Type B pancreatic cell (in vitro differentiated cells): ENCODE measurements at regions not wholly inside any gene's neighbourhood (a gene's known extent, or its start where the extent isn't known, plus 50 kb on each side); places are given as distances from the start of the nearest gene placed in this dataset.

ENCODE experiments used
- DNase-seq: peaks from one replicate; pipeline ENCODE4 v3.0.0; 2021; ENCODE audit warnings: mixed read lengths; ENCODE audit not compliant: unreplicated experiment; ENCODE audit errors: extremely low spot score
- H3K27ac Mint-ChIP-seq: 2 replicates; pipeline ENCODE4 v1.8.0; 2021; ENCODE audit warnings: mild to moderate bottlenecking, mixed read lengths
- H3K27me3 Mint-ChIP-seq: 2 replicates; pipeline ENCODE4 v1.8.0; 2021; ENCODE audit warnings: mixed read lengths
- H3K36me3 Mint-ChIP-seq: 2 replicates; pipeline ENCODE4 v1.8.0; 2021; ENCODE audit warnings: mixed read lengths
- H3K4me1 Mint-ChIP-seq: one replicate; pipeline ENCODE4 v1.8.0; 2021; ENCODE audit warnings: mixed read lengths; ENCODE audit not compliant: unreplicated experiment
- H3K4me3 Mint-ChIP-seq: 2 replicates; pipeline ENCODE4 v1.8.0; 2021; ENCODE audit warnings: mild to moderate bottlenecking, mixed read lengths
- H3K9me3 Mint-ChIP-seq: 2 replicates; pipeline ENCODE4 v1.8.0; 2021; ENCODE audit warnings: mixed read lengths
- CTCF ChIP-seq: fragments of 200-600 bp; sonication (generic); conservative IDR thresholded peaks from 2 replicates; pipeline ENCODE4 v1.5.0; 2021; ENCODE audit warnings: antibody characterized with exemption, mild to moderate bottlenecking

- no peaks in the 10 kb centered on the region for H3K9me3 Mint-ChIP-seq
- no peak for DNase-seq
- H3K27me3 Mint-ChIP-seq, result peaks cover 19% of the 10 kb centered on the region
- H3K27ac Mint-ChIP-seq, result no peak overlapping the region
- no peak overlapping the region for H3K4me3 Mint-ChIP-seq
- H3K4me1 Mint-ChIP-seq, result peaks cover 36% of the 10 kb centered on the region
- no peak for TF ChIP-seq CTCF
- peaks cover 5% of the 10 kb centered on the region for H3K36me3 Mint-ChIP-seq
These were observed 171.2 kb downstream of the GLI2 start for GRCh38 chr2:120906914-120907313.

- Mint-ChIP-seq H3K4me1 (peaks cover 37% of the 10 kb centered on the region), H3K27ac (no peak overlapping the region), H3K36me3 (peaks cover 5% of the 10 kb centered on the region), H3K27me3 (peaks cover 14% of the 10 kb centered on the region), H3K4me3 (no peak overlapping the region), H3K9me3 (no peaks in the 10 kb centered on the region)
- TF ChIP-seq CTCF, result peak; percentile 42
- no peak for DNase-seq
These were observed 172.2 kb downstream of the GLI2 start for GRCh38 chr2:120907822-120908221.

GRCh38 chr2:120908314-120908975 is 172.8 kb downstream of the GLI2 start:
- Mint-ChIP-seq H3K27ac (no peak overlapping the region), H3K9me3 (no peaks in the 10 kb centered on the region), H3K36me3 (peaks cover 5% of the 10 kb centered on the region), H3K27me3 (peaks cover 12% of the 10 kb centered on the region), H3K4me3 (no peak overlapping the region), H3K4me1 (peaks cover 41% of the 10 kb centered on the region)
- DNase-seq, result no peak
- TF ChIP-seq CTCF, result no peak

- peaks cover 37% of the 10 kb centered on the region for H3K4me1 Mint-ChIP-seq
- no peak for DNase-seq
- peaks cover 12% of the 10 kb centered on the region for H3K27me3 Mint-ChIP-seq
- no peaks in the 10 kb centered on the region for H3K9me3 Mint-ChIP-seq
- H3K27ac Mint-ChIP-seq, result no peak overlapping the region
- H3K4me3 Mint-ChIP-seq, result no peak overlapping the region
- peaks cover 5% of the 10 kb centered on the region for H3K36me3 Mint-ChIP-seq
- no peak for TF ChIP-seq CTCF
These were observed 173.4 kb downstream of the GLI2 start for GRCh38 chr2:120909102-120909501.

- no peak overlapping the region for H3K4me3 Mint-ChIP-seq
- TF ChIP-seq CTCF, result no peak
- peak overlapping the region; percentile 51 for H3K27ac Mint-ChIP-seq
- no peaks in the 10 kb centered on the region for H3K9me3 Mint-ChIP-seq
- peaks cover 8% of the 10 kb centered on the region for H3K27me3 Mint-ChIP-seq
- no peak for DNase-seq
- H3K4me1 Mint-ChIP-seq, result peaks cover 27% of the 10 kb centered on the region
- H3K36me3 Mint-ChIP-seq, result peaks cover 5% of the 10 kb centered on the region
These were observed 174.5 kb downstream of the GLI2 start for GRCh38 chr2:120910164-120910563.
